ENCODE measurements at regions not wholly inside any gene's neighbourhood (a gene's known extent, or its start where the extent isn't known, plus 50 kb on each side); places are given as distances from the start of the nearest gene placed in this dataset.

- Histone ChIP-seq H3K9me3 (replicated peaks; ENCODE audit: control insufficient read depth, low read depth, low read length) (no peaks in the 10 kb centered on the region), H3K4me1 (ENCODE audit: control insufficient read depth, insufficient read depth, low read length) (no peaks in the 10 kb centered on the region), H3K36me3 (ENCODE audit: control insufficient read depth, insufficient read depth, low read length) (no peaks in the 10 kb centered on the region), H3K27ac (ENCODE audit: low read length) (no peak overlapping the region), H3K4me3 (ENCODE audit: low read length) (no peak overlapping the region), H3K27me3 (ENCODE audit: control insufficient read depth, insufficient read depth, low read length) (no peaks in the 10 kb centered on the region)
- no peak for DNase-seq
- WGBS (ENCODE audit: insufficient coverage) = 83% methylated on average over 2 of the region's 8 CpGs
Observed at GRCh38 chr21:35457097-35457804, 408.1 kb upstream of the RUNX1 start.

- no CpG with 5 or more reads among the region's 1 CpG for WGBS (ENCODE audit: insufficient coverage)
Observed at GRCh38 chr21:35451276-35451675, 402.2 kb upstream of the RUNX1 start.

GRCh38 chr21:35450830-35451229 is 401.7 kb upstream of the RUNX1 start:
- WGBS (ENCODE audit: insufficient coverage) = 100% methylated on average over 2 of the region's 4 CpGs
- H3K9me3 ChIP-seq (replicated peaks; ENCODE audit: control insufficient read depth, low read depth, low read length) = peaks cover 5% of the 10 kb centered on the region
- H3K36me3 ChIP-seq (ENCODE audit: control insufficient read depth, insufficient read depth, low read length) = no peaks in the 10 kb centered on the region
- no peak overlapping the region for H3K4me3 ChIP-seq (ENCODE audit: low read length)
- no peaks in the 10 kb centered on the region for H3K27me3 ChIP-seq (ENCODE audit: control insufficient read depth, insufficient read depth, low read length)
- no peak for DNase-seq
- no peaks in the 10 kb centered on the region for H3K4me1 ChIP-seq (ENCODE audit: control insufficient read depth, insufficient read depth, low read length)
- H3K27ac ChIP-seq (ENCODE audit: low read length) = no peak overlapping the region

More at GRCh38 chr21:35451276-35451675, 402.2 kb upstream of the RUNX1 start:
- no peaks in the 10 kb centered on the region for H3K36me3 ChIP-seq (ENCODE audit: control insufficient read depth, insufficient read depth, low read length)
- DNase-seq = no peak
- H3K4me1 ChIP-seq (ENCODE audit: control insufficient read depth, insufficient read depth, low read length) = no peaks in the 10 kb centered on the region
- H3K4me3 ChIP-seq (ENCODE audit: low read length) = no peak overlapping the region
- H3K9me3 ChIP-seq (replicated peaks; ENCODE audit: control insufficient read depth, low read depth, low read length) = peaks cover 5% of the 10 kb centered on the region
- H3K27ac ChIP-seq (ENCODE audit: low read length) = no peak overlapping the region
- H3K27me3 ChIP-seq (ENCODE audit: control insufficient read depth, insufficient read depth, low read length) = no peaks in the 10 kb centered on the region

- no peak overlapping the region for H3K27ac ChIP-seq (ENCODE audit: low read length)
- 90% methylated on average over 9 of the region's 10 CpGs for WGBS (ENCODE audit: insufficient coverage)
- no peak overlapping the region for H3K4me3 ChIP-seq (ENCODE audit: low read length)
- H3K36me3 ChIP-seq (ENCODE audit: control insufficient read depth, insufficient read depth, low read length) = no peaks in the 10 kb centered on the region
- peaks cover 5% of the 10 kb centered on the region for H3K9me3 ChIP-seq (replicated peaks; ENCODE audit: control insufficient read depth, low read depth, low read length)
- no peaks in the 10 kb centered on the region for H3K27me3 ChIP-seq (ENCODE audit: control insufficient read depth, insufficient read depth, low read length)
- no peaks in the 10 kb centered on the region for H3K4me1 ChIP-seq (ENCODE audit: control insufficient read depth, insufficient read depth, low read length)
- no peak for DNase-seq
Observed at GRCh38 chr21:35449846-35450245, 400.7 kb upstream of the RUNX1 start.

DNA sequence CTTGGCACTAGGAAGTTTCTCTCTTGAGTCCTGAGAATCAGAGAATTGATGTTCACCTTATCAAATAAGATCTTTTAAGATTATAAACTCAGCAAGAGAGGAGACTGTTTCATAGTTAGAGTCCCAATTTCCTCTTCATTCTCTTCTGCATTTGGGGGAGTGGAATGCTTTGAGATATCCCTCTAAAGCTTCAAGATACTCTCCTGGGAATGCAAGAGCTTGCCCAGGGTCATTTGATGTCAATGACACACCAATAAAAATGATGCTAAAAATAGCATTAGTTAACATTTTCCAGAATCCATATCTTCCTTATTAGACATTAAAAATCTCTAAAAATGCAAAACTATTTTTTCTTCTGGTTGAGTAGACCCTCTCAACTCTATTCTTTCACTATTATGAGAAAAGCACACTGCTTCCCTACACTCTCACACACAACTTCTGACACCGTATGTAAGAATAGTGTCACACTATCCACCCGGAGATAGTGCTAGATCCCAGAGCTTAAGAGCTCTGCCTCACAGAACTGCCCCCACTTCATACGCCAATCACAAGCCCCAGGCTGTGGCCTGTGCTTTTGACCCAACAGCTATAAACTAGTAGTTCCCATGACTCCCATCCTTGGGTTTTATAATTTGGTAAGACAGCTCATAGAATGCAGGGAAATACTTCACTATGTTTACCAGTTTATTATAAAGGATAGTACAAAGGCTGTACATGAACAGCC is 399.9 kb upstream of the RUNX1 start:
- no peak overlapping the region for H3K4me3 ChIP-seq (ENCODE audit: low read length)
- no peaks in the 10 kb centered on the region for H3K36me3 ChIP-seq (ENCODE audit: control insufficient read depth, insufficient read depth, low read length)
- 80% methylated on average over 1 of the region's 3 CpGs for WGBS (ENCODE audit: insufficient coverage)
- H3K4me1 ChIP-seq (ENCODE audit: control insufficient read depth, insufficient read depth, low read length) = no peaks in the 10 kb centered on the region
- peaks cover 5% of the 10 kb centered on the region for H3K9me3 ChIP-seq (replicated peaks; ENCODE audit: control insufficient read depth, low read depth, low read length)
- H3K27ac ChIP-seq (ENCODE audit: low read length) = no peak overlapping the region
- H3K27me3 ChIP-seq (ENCODE audit: control insufficient read depth, insufficient read depth, low read length) = no peaks in the 10 kb centered on the region
- no peak for DNase-seq

DNA sequence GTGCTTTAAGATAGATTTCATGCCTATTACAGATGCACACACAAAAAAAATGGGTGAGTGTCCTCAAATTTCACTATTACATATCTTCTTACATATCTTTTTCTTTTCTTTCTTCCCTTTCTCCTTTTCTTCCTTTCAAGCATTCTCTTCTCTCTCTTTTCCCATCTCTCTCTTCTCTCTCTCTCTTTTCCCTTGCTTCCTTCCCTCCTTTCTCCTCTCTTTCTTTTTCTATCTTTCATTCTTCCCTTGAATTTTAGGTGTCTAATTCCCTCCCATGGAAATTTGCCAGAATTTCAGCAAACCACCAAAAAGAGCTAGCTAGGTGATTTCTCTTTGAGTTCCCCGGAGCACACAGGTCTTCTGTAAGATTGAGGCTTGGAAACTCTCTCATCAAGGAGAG is 395.3 kb upstream of the RUNX1 start:
- no peaks in the 10 kb centered on the region for H3K4me1 ChIP-seq (ENCODE audit: control insufficient read depth, insufficient read depth, low read length)
- no peak overlapping the region for H3K27ac ChIP-seq (ENCODE audit: low read length)
- no peak for DNase-seq
- H3K9me3 ChIP-seq (replicated peaks; ENCODE audit: control insufficient read depth, low read depth, low read length) = no peaks in the 10 kb centered on the region
- no CpG with 5 or more reads among the region's 1 CpG for WGBS (ENCODE audit: insufficient coverage)
- no peaks in the 10 kb centered on the region for H3K36me3 ChIP-seq (ENCODE audit: control insufficient read depth, insufficient read depth, low read length)
- no peak overlapping the region for H3K4me3 ChIP-seq (ENCODE audit: low read length)
- no peaks in the 10 kb centered on the region for H3K27me3 ChIP-seq (ENCODE audit: control insufficient read depth, insufficient read depth, low read length)

GRCh38 chr21:35441868-35442582 is 392.9 kb upstream of the RUNX1 start:
- WGBS (ENCODE audit: insufficient coverage) = 89% methylated on average over 4 of the region's 4 CpGs
- no peaks in the 10 kb centered on the region for H3K9me3 ChIP-seq (replicated peaks; ENCODE audit: control insufficient read depth, low read depth, low read length)
- no peaks in the 10 kb centered on the region for H3K36me3 ChIP-seq (ENCODE audit: control insufficient read depth, insufficient read depth, low read length)
- no peak for DNase-seq
- H3K27ac ChIP-seq (ENCODE audit: low read length) = no peak overlapping the region
- no peaks in the 10 kb centered on the region for H3K4me1 ChIP-seq (ENCODE audit: control insufficient read depth, insufficient read depth, low read length)
- no peak overlapping the region for H3K4me3 ChIP-seq (ENCODE audit: low read length)
- H3K27me3 ChIP-seq (ENCODE audit: control insufficient read depth, insufficient read depth, low read length) = no peaks in the 10 kb centered on the region

DNA sequence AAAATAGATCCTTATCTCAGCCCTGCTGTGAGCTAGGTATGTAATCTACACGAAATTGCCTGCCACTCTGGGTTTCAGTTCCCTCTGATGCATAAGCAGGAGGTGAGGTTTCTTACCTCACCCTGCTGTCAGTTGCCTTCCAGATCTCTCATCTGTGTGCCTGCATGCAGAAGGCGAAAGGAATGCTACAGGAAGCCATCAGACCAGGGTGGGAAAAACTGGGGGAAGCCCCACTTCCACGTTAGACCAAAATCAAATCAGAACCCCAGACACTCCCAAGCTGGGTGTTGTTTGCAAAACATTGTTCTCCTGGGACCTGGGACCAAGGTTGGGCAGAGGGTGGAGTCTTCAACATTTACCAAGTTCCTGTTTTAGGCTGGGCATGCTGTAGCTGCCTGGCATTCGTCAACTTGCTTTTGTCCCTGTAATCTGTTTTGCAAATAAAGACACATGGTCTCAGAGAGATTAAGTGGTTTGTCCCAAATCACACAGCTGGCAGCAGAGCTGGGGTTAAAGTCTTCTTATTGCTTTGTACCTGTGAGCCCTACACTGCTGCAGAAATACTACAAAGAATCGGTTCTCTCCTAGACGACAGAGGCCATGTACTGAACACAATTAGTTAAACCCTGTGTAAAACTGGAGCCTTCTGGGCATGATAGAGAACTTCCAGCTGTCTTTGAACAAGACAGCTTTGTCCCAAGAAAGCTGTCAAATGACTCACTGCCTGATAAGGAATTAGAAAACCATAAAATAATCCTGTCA is 389.7 kb upstream of the RUNX1 start:
- Histone ChIP-seq H3K36me3 (ENCODE audit: control insufficient read depth, insufficient read depth, low read length) (no peaks in the 10 kb centered on the region), H3K27me3 (ENCODE audit: control insufficient read depth, insufficient read depth, low read length) (no peaks in the 10 kb centered on the region), H3K27ac (ENCODE audit: low read length) (no peak overlapping the region), H3K9me3 (replicated peaks; ENCODE audit: control insufficient read depth, low read depth, low read length) (peaks cover 3% of the 10 kb centered on the region), H3K4me1 (ENCODE audit: control insufficient read depth, insufficient read depth, low read length) (no peaks in the 10 kb centered on the region), H3K4me3 (ENCODE audit: low read length) (no peak overlapping the region)
- 43% methylated on average over 2 of the region's 6 CpGs for WGBS (ENCODE audit: insufficient coverage)
- DNase-seq = no peak

- Histone ChIP-seq H3K9me3 (replicated peaks; ENCODE audit: control insufficient read depth, low read depth, low read length) (peaks cover 5% of the 10 kb centered on the region), H3K4me1 (ENCODE audit: control insufficient read depth, insufficient read depth, low read length) (no peaks in the 10 kb centered on the region), H3K36me3 (ENCODE audit: control insufficient read depth, insufficient read depth, low read length) (no peaks in the 10 kb centered on the region), H3K27me3 (ENCODE audit: control insufficient read depth, insufficient read depth, low read length) (no peaks in the 10 kb centered on the region), H3K4me3 (ENCODE audit: low read length) (no peak overlapping the region), H3K27ac (ENCODE audit: low read length) (no peak overlapping the region)
- DNase-seq = no peak
Observed at GRCh38 chr21:35437941-35438340, 388.8 kb upstream of the RUNX1 start.

GRCh38 chr21:35436899-35437298 is 387.8 kb upstream of the RUNX1 start:
- WGBS (ENCODE audit: insufficient coverage) = no CpG with 5 or more reads among the region's 1 CpG
- Histone ChIP-seq H3K4me3 (ENCODE audit: low read length) (no peak overlapping the region), H3K9me3 (replicated peaks; ENCODE audit: control insufficient read depth, low read depth, low read length) (peaks cover 14% of the 10 kb centered on the region), H3K27ac (ENCODE audit: low read length) (no peak overlapping the region), H3K27me3 (ENCODE audit: control insufficient read depth, insufficient read depth, low read length) (no peaks in the 10 kb centered on the region), H3K36me3 (ENCODE audit: control insufficient read depth, insufficient read depth, low read length) (no peaks in the 10 kb centered on the region), H3K4me1 (ENCODE audit: control insufficient read depth, insufficient read depth, low read length) (no peaks in the 10 kb centered on the region)
- no peak for DNase-seq
